GM18508 (cell line): ENCODE measurements at regions not wholly inside any gene's neighbourhood (a gene's known extent, or its start where the extent isn't known, plus 50 kb on each side); places are given as distances from the start of the nearest gene placed in this dataset.
"Not testable (repeated sequence)": the region's sequence is repeated elsewhere in the genome, so short reads cannot be mapped to it uniquely, and the experiment has no call there.

ENCODE experiments used
- ATAC-seq: cut with Tn5 transposase; IDR thresholded peaks from one replicate; pipeline ENCODE4 v1.9.1; 2021; ENCODE audit warnings: moderate number of reproducible peaks; ENCODE audit not compliant: insufficient read depth, unreplicated experiment

GRCh38 chr7:131028295-131028694, 294.3 kb upstream of the KLF14 start:
- no peak for ATAC-seq

GRCh38 chr7:131029002-131029401, 295.0 kb upstream of the KLF14 start:
- ATAC-seq, result no peak

- no peak for ATAC-seq
Observed at GRCh38 chr7:131031099-131031868, 296.4 kb upstream of the MKLN1 start.

- ATAC-seq, result no peak
Observed at GRCh38 chr7:131032786-131033185, 294.9 kb upstream of the MKLN1 start.

GRCh38 chr7:131034166-131034881, 293.4 kb upstream of the MKLN1 start:
- ATAC-seq, result no peak

- ATAC-seq, result no peak
Observed at GRCh38 chr7:131035088-131035770, 292.4 kb upstream of the MKLN1 start.

- no peak for ATAC-seq
Observed at GRCh38 chr7:131038153-131038552, 289.5 kb upstream of the MKLN1 start.

GRCh38 chr7:131039355-131039762, 288.3 kb upstream of the MKLN1 start:
- ATAC-seq, result no peak

- ATAC-seq, result no peak
Observed at GRCh38 chr7:131039836-131040235, 287.8 kb upstream of the MKLN1 start.

- ATAC-seq, result no peak
Observed at GRCh38 chr7:131040467-131040932, 287.2 kb upstream of the MKLN1 start.

GRCh38 chr7:131041012-131041695, 286.5 kb upstream of the MKLN1 start:
- ATAC-seq, result not testable (repeated sequence)

- no peak for ATAC-seq
Observed at GRCh38 chr7:131042269-131043160, 285.2 kb upstream of the MKLN1 start.

GRCh38 chr7:131045526-131045925, 282.1 kb upstream of the MKLN1 start:
- no peak for ATAC-seq

- ATAC-seq, result no peak
Observed at GRCh38 chr7:131046246-131046645, 281.4 kb upstream of the MKLN1 start.

GRCh38 chr7:131047651-131048304, 279.9 kb upstream of the MKLN1 start:
- no peak for ATAC-seq

GRCh38 chr7:131051304-131051703, 276.4 kb upstream of the MKLN1 start:
- ATAC-seq, result no peak

- ATAC-seq, result no peak
Observed at GRCh38 chr7:131052285-131052904, 275.3 kb upstream of the MKLN1 start.

GRCh38 chr7:131056007-131056406, 271.7 kb upstream of the MKLN1 start:
- ATAC-seq, result no peak
